ENCODE measurements at regions not wholly inside any gene's neighbourhood (a gene's known extent, or its start where the extent isn't known, plus 50 kb on each side); places are given as distances from the start of the nearest gene placed in this dataset.

- no peaks in the 10 kb centered on the region for H3K79me2 ChIP-seq (ENCODE audit: low read length)
- H3K4me2 ChIP-seq (ENCODE audit: low read length): no peak overlapping the region
- no peak overlapping the region for H3K9ac ChIP-seq (ENCODE audit: low read length)
- H3K4me3 ChIP-seq (ENCODE audit: low read length): no peak overlapping the region
- TF ChIP-seq EZH2phosphoT487 (IDR thresholded peaks at IDR 0.05; ENCODE audit: low read depth) (no peak), CTCF (IDR thresholded peaks at IDR 0.05; ENCODE audit: low read depth, low read length) (no peak)
- H3K27ac ChIP-seq (ENCODE audit: low read length): no peak overlapping the region
- H3K36me3 ChIP-seq (replicated peaks; ENCODE audit: low read depth, low read length): no peaks in the 10 kb centered on the region
- H3K27me3 ChIP-seq (ENCODE audit: low read depth, low read length): no peaks in the 10 kb centered on the region
- H4K20me1 ChIP-seq (ENCODE audit: insufficient read depth, low read length): no peaks in the 10 kb centered on the region
- no peaks in the 10 kb centered on the region for H3K9me3 ChIP-seq (ENCODE audit: insufficient read depth, low read length)
- H2AFZ ChIP-seq (ENCODE audit: low read depth, low read length): no peak overlapping the region
- no peaks in the 10 kb centered on the region for H3K4me1 ChIP-seq (ENCODE audit: low read length)
These were observed 356.8 kb upstream of the NR2F2 start for GRCh38 chr15:95973566-95974256.

DNA sequence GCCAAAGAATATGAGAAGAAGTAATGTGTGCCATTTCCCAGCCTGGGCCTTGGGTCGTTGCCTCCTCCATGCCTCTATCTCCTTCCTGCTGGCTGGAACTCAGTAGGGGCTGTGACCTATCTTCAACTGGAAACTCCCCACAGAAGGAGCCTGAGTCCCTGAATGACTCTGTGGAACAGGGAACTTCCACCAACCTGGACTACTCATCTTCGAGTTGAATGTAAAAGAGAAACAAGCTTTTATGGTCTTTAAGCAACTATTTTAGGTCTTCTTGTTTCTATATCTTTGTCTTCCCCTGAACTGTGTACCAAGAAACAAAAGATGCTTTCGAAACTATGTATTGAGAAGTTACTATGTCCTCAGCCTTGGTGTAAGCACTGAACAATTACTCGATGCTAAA is 355.3 kb upstream of the NR2F2 start:
- Histone ChIP-seq H3K36me3 (replicated peaks; ENCODE audit: low read depth, low read length) (no peaks in the 10 kb centered on the region), H2AFZ (ENCODE audit: low read depth, low read length) (no peak overlapping the region), H3K27me3 (ENCODE audit: low read depth, low read length) (no peaks in the 10 kb centered on the region), H3K4me3 (ENCODE audit: low read length) (no peak overlapping the region), H4K20me1 (ENCODE audit: insufficient read depth, low read length) (no peaks in the 10 kb centered on the region), H3K4me1 (ENCODE audit: low read length) (no peaks in the 10 kb centered on the region), H3K9ac (ENCODE audit: low read length) (no peak overlapping the region), H3K4me2 (ENCODE audit: low read length) (no peak overlapping the region), H3K79me2 (ENCODE audit: low read length) (no peaks in the 10 kb centered on the region), H3K9me3 (ENCODE audit: insufficient read depth, low read length) (no peaks in the 10 kb centered on the region), H3K27ac (ENCODE audit: low read length) (no peak overlapping the region)
- TF ChIP-seq EZH2phosphoT487 (IDR thresholded peaks at IDR 0.05; ENCODE audit: low read depth) (no peak), CTCF (IDR thresholded peaks at IDR 0.05; ENCODE audit: low read depth, low read length) (no peak)

- no peak for TF ChIP-seq CTCF (IDR thresholded peaks at IDR 0.05; ENCODE audit: low read depth, low read length)
- no peak for TF ChIP-seq EZH2phosphoT487 (IDR thresholded peaks at IDR 0.05; ENCODE audit: low read depth)
- no peak overlapping the region for H3K4me3 ChIP-seq (ENCODE audit: low read length)
- H3K27ac ChIP-seq (ENCODE audit: low read length): no peak overlapping the region
- H3K9me3 ChIP-seq (ENCODE audit: insufficient read depth, low read length): no peaks in the 10 kb centered on the region
- H3K36me3 ChIP-seq (replicated peaks; ENCODE audit: low read depth, low read length): no peaks in the 10 kb centered on the region
- no peaks in the 10 kb centered on the region for H3K27me3 ChIP-seq (ENCODE audit: low read depth, low read length)
- no peaks in the 10 kb centered on the region for H3K4me1 ChIP-seq (ENCODE audit: low read length)
- no peaks in the 10 kb centered on the region for H3K79me2 ChIP-seq (ENCODE audit: low read length)
- no peak overlapping the region for H2AFZ ChIP-seq (ENCODE audit: low read depth, low read length)
- H3K4me2 ChIP-seq (ENCODE audit: low read length): no peak overlapping the region
- H3K9ac ChIP-seq (ENCODE audit: low read length): no peak overlapping the region
- H4K20me1 ChIP-seq (ENCODE audit: insufficient read depth, low read length): no peaks in the 10 kb centered on the region
These were observed 351.2 kb upstream of the NR2F2 start for GRCh38 chr15:95979286-95979685.

GRCh38 chr15:95981209-95981608 is 349.3 kb upstream of the NR2F2 start:
- Histone ChIP-seq H3K9me3 (ENCODE audit: insufficient read depth, low read length) (no peaks in the 10 kb centered on the region), H3K27me3 (ENCODE audit: low read depth, low read length) (no peaks in the 10 kb centered on the region), H3K9ac (ENCODE audit: low read length) (no peak overlapping the region), H3K4me2 (ENCODE audit: low read length) (no peak overlapping the region), H3K36me3 (replicated peaks; ENCODE audit: low read depth, low read length) (no peaks in the 10 kb centered on the region), H4K20me1 (ENCODE audit: insufficient read depth, low read length) (no peaks in the 10 kb centered on the region), H3K27ac (ENCODE audit: low read length) (no peak overlapping the region), H3K79me2 (ENCODE audit: low read length) (no peaks in the 10 kb centered on the region), H3K4me3 (ENCODE audit: low read length) (no peak overlapping the region), H3K4me1 (ENCODE audit: low read length) (no peaks in the 10 kb centered on the region), H2AFZ (ENCODE audit: low read depth, low read length) (no peak overlapping the region)
- no peak for TF ChIP-seq CTCF (IDR thresholded peaks at IDR 0.05; ENCODE audit: low read depth, low read length)

Measured in OCI-LY3 (cell line).